AG04450 (cell line): ENCODE measurements at regions not wholly inside any gene's neighbourhood (a gene's known extent, or its start where the extent isn't known, plus 50 kb on each side); places are given as distances from the start of the nearest gene placed in this dataset.
"Not testable (repeated sequence)": the region's sequence is repeated elsewhere in the genome, so short reads cannot be mapped to it uniquely, and the experiment has no call there.

Experiments used
- CTCF ChIA-PET: fragments of 300-600, 350-600 bp; formaldehyde crosslinking; extraction: SDS; loops from one replicate; lab custom pipeline; 2022; ENCODE audit warnings: antibody characterized with exemption, inconsistent platforms; lab: Charles Lee
- POLR2A ChIA-PET: fragments of 350-600 bp; formaldehyde crosslinking; extraction: SDS; loops from one replicate; lab custom pipeline; 2021; ENCODE audit warnings: antibody characterized with exemption, inconsistent platforms; lab: Yijun Ruan, JAX
- DNase-seq: peaks from one replicate; pipeline ENCODE4 v3.0.0-alpha.2; 2011; ENCODE audit warnings: low read depth, low spot score
- H3K27ac ChIP-seq: one replicate; pipeline ENCODE4 v1.5.1; 2012; ENCODE audit warnings: low read depth, low read length, control low read depth
- H3K27me3 ChIP-seq: one replicate; pipeline ENCODE4 v1.6.0; 2012; ENCODE audit warnings: low read length; ENCODE audit not compliant: control insufficient read depth, insufficient read depth
- H3K4me3 ChIP-seq: 2 replicates; pipeline ENCODE4 v1.5.1; 2011; ENCODE audit warnings: mild to moderate bottlenecking, low read depth, low read length, control low read depth
- H3K9me3 ChIP-seq: 2 replicates; pipeline ENCODE4 v1.5.1; 2012; ENCODE audit warnings: low read length; ENCODE audit not compliant: control insufficient read depth, insufficient read depth
- CTCF ChIP-seq: IDR thresholded peaks from 2 replicates; pipeline ENCODE4 v1.5.1; 2011; ENCODE audit warnings: low read depth, low read length, control low read depth, inconsistent platforms

- ChIA-PET CTCF (no interaction called here), POLR2A (no interaction called here)
- no peaks in the 10 kb centered on the region for H3K27me3 ChIP-seq
- TF ChIP-seq CTCF: no peak
- no peak overlapping the region for H3K27ac ChIP-seq
- peaks cover 3% of the 10 kb centered on the region; the same call in 1 of the 2 replicates for H3K9me3 ChIP-seq
- H3K4me3 ChIP-seq: no peak overlapping the region
- no peak for DNase-seq
Measured at GRCh38 chr13:81568824-81569223, 1227.9 kb upstream of the SPRY2 start.

- Histone ChIP-seq H3K9me3 (peaks cover 7% of the 10 kb centered on the region; the same call in 1 of the 2 replicates), H3K27ac (no peak overlapping the region), H3K4me3 (no peak overlapping the region), H3K27me3 (no peaks in the 10 kb centered on the region)
- ChIA-PET POLR2A (no interaction called here), CTCF (no interaction called here)
- TF ChIP-seq CTCF: no peak
- no peak for DNase-seq
Measured at GRCh38 chr13:81565849-81566248, 1224.9 kb upstream of the SPRY2 start.

- DNase-seq: no peak
- no peak for TF ChIP-seq CTCF
- H3K27me3 ChIP-seq: no peaks in the 10 kb centered on the region
- ChIA-PET CTCF (no interaction called here), POLR2A (no interaction called here)
- no peak overlapping the region for H3K4me3 ChIP-seq
- H3K27ac ChIP-seq: no peak overlapping the region
- peaks cover 7% of the 10 kb centered on the region; the same call in 1 of the 2 replicates for H3K9me3 ChIP-seq
Measured at GRCh38 chr13:81563091-81563490, 1222.2 kb upstream of the SPRY2 start.

GRCh38 chr13:81562598-81562997 is 1221.7 kb upstream of the SPRY2 start:
- no peak for DNase-seq
- CTCF ChIA-PET: no interaction called here
- TF ChIP-seq CTCF: no peak
- H3K9me3 ChIP-seq: peaks cover 7% of the 10 kb centered on the region; the same call in 1 of the 2 replicates
- no peaks in the 10 kb centered on the region for H3K27me3 ChIP-seq
- H3K27ac ChIP-seq: no peak overlapping the region
- POLR2A ChIA-PET: no interaction called here
- no peak overlapping the region for H3K4me3 ChIP-seq

- ChIA-PET POLR2A (no interaction called here), CTCF (no interaction called here)
- H3K4me3 ChIP-seq: no peak overlapping the region
- no peak for TF ChIP-seq CTCF
- no peak for DNase-seq
- no peak overlapping the region for H3K27ac ChIP-seq
- no peaks in the 10 kb centered on the region for H3K27me3 ChIP-seq
- H3K9me3 ChIP-seq: peaks cover 23% of the 10 kb centered on the region; the same call in 1 of the 2 replicates
Measured at GRCh38 chr13:81551036-81551435, 1210.1 kb upstream of the SPRY2 start.

- H3K9me3 ChIP-seq: peaks cover 27% of the 10 kb centered on the region; the same call in 1 of the 2 replicates
- POLR2A ChIA-PET: interaction anchor here (0.5 kb wide), 1 partner anchor 1908 kb away, joined by 4 read pairs; no protein-coding TSS in a partner anchor
- H3K27me3 ChIP-seq, H3K27ac ChIP-seq, H3K4me3 ChIP-seq, DNase-seq, CTCF ChIA-PET: not testable (repeated sequence)
Measured at GRCh38 chr13:81546294-81546693, 1205.4 kb upstream of the SPRY2 start.
